GM21717 (cell line): ENCODE measurements at regions not wholly inside any gene's neighbourhood (a gene's known extent, or its start where the extent isn't known, plus 50 kb on each side); places are given as distances from the start of the nearest gene placed in this dataset.

ENCODE experiments used
- ATAC-seq: cut with Tn5 transposase; IDR thresholded peaks from one replicate; pipeline ENCODE4 v1.9.1; 2021; ENCODE audit warnings: mild to moderate bottlenecking, moderate library complexity; ENCODE audit not compliant: unreplicated experiment

- ATAC-seq, result no peak
Measured at GRCh38 chr10:62545160-62546066, 171.2 kb downstream of the ZNF365 start.

- ATAC-seq, result no peak
Measured at GRCh38 chr10:62548686-62549085, 174.5 kb downstream of the ZNF365 start.

- no peak for ATAC-seq
Measured at GRCh38 chr10:62550173-62550572, 176.0 kb downstream of the ZNF365 start.

GRCh38 chr10:62554632-62555199, 180.5 kb downstream of the ZNF365 start:
- ATAC-seq, result no peak

- no peak for ATAC-seq
Measured at GRCh38 chr10:62559481-62560200, 185.5 kb downstream of the ZNF365 start.

- no peak for ATAC-seq
Measured at GRCh38 chr10:62560201-62560819, 186.1 kb downstream of the ZNF365 start.

GRCh38 chr10:62561151-62561550, 187.0 kb downstream of the ZNF365 start:
- no peak for ATAC-seq

- no peak for ATAC-seq
Measured at GRCh38 chr10:62562101-62562500, 187.9 kb downstream of the ZNF365 start.

- ATAC-seq, result no peak
Measured at GRCh38 chr10:62562795-62563194, 188.6 kb downstream of the ZNF365 start.

- ATAC-seq, result no peak
Measured at GRCh38 chr10:62573929-62574328, 199.8 kb downstream of the ZNF365 start.

- no peak for ATAC-seq
Measured at GRCh38 chr10:62577076-62577475, 202.9 kb downstream of the ZNF365 start.

- no peak for ATAC-seq
Measured at GRCh38 chr10:62577666-62578291, 203.6 kb downstream of the ZNF365 start.

GRCh38 chr10:62578301-62578700, 204.1 kb downstream of the ZNF365 start:
- ATAC-seq, result no peak

GRCh38 chr10:62578916-62579315, 204.7 kb downstream of the ZNF365 start:
- no peak for ATAC-seq

GRCh38 chr10:62580396-62580795, 206.2 kb downstream of the ZNF365 start:
- ATAC-seq, result no peak

GRCh38 chr10:62581351-62581750, 207.2 kb downstream of the ZNF365 start:
- ATAC-seq, result no peak

- no peak for ATAC-seq
Measured at GRCh38 chr10:62582101-62582705, 208.0 kb downstream of the ZNF365 start.

- no peak for ATAC-seq
Measured at GRCh38 chr10:62582804-62583208, 208.6 kb downstream of the ZNF365 start.

- no peak for ATAC-seq
Measured at GRCh38 chr10:62583876-62584615, 209.9 kb downstream of the ZNF365 start.

GRCh38 chr10:62584731-62585130, 210.6 kb downstream of the ZNF365 start:
- ATAC-seq, result no peak
